ENCODE measurements at regions not wholly inside any gene's neighbourhood (a gene's known extent, or its start where the extent isn't known, plus 50 kb on each side); places are given as distances from the start of the nearest gene placed in this dataset.
"Not testable (repeated sequence)": the region's sequence is repeated elsewhere in the genome, so short reads cannot be mapped to it uniquely, and the experiment has no call there.

DNA sequence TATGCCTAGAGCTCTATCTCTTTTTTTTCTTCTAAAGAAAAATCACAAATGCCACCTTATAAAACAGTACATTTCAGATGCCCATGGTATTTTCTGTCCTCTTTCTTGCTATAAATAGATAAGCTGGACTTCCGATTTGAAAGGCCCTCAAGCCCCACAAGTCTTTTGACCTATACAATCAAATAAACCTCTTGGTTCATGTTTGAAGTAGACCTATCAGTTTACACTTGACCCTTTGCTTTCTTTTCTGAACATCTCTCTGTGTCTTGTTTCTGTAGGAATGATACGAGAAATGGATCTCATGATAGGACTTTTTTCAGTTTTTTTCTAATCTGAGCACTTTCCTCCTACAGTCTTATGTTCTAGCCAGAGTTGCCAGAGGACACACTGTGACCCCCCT is 327.2 kb downstream of the SOX9 start:
- DNase-seq (ENCODE audit: low read depth): no peak

GRCh38 chr17:72452286-72453173 is 331.7 kb downstream of the SOX9 start:
- no peak for DNase-seq (ENCODE audit: low read depth)

DNA sequence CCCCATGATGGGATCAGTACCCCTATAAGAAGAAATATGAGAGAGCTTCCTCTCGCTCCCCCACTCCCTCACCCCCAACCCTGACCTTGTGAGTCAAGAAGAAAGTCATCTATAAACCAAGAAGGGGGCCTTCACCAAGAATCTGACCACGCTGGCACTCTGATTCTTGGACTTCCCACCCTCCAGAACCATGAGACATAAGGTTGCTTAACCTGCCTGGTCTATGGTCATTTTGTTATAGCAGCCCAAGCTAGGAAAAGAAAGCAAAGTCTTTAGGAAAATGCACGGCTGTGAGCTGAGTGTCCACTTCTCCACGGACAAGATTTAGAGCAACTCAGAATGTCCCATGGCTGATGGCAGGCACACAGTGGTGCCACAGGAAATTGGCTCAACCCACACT is 333.5 kb downstream of the SOX9 start:
- DNase-seq (ENCODE audit: low read depth): no peak

DNA sequence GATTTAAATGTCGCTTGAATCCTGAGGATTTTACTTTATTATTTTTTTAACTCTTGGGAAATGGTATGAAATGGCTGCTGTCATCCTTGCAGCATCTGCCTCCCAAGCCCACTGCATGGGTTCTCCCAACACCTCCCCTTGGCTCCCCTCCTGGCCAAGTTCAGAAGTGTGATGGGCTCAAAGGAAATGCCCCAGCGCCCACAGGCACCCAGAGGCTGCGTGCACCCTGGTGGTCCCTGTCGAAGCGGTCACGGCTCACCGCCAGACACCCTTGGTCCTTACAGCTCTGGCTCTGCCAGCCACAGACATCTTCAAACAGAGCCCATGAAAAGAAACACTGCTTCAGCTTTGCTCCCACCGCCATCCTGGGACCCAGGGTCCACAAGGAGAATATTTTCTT is 334.7 kb downstream of the SOX9 start:
- DNase-seq (ENCODE audit: low read depth): no peak

DNA sequence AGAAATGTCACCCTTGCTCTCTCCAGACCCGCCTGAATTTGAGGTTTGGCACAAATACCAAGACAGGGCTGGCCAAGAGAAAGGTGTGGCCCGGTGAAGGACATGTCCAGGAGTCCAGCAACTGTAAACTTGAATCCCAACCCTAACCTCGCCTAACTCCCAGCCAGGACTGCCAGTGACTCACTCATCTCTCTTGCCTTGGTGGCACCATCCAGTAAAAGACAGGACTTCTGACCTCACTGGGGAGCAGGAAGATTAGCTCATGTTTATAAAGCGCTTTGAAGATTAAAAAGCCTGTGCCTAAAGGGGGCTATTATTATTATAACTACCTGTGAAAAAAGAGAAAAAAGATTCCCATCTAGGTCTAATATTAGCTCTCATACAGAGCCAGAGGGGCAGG is 335.3 kb downstream of the SOX9 start:
- DNase-seq (ENCODE audit: low read depth): no peak

DNA sequence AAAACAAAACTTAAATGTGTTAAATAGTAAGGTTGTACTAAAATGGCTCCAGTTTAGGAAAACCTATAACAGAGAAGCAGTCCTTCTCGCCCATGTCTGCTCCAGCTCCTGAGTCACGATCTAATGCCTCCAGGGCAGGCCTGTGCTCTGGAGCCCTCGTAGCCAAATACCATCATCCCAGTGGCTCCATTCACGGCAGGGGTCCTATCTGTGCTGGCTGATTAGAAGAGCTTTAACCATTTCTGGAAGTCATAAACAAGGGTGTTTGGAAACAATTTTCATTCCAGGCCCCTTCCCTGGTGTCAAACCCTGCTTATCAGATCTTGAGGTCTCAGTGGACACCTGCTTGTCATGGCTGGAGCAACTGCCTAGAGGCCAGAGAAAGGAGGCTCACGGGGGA is 336.9 kb downstream of the SOX9 start:
- no peak for DNase-seq (ENCODE audit: low read depth)

DNA sequence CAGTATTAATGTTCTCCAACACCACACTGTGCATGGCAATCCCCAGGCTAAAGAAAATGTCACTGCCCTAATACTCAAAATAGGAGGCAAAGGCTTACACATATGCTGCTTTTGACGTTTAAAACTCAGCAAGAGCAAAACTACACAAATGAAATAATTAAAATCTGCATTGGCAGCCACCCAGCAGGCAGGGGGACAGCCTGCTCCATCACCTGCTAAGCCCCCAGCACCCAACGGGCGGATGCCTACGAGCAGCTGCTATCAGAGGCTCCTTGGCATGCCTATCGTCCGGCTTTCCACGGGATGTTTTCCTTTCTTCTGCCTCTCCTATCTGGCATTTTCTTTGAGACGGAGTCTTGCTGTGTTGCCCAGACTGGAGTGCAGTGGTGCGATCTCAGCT is 337.5 kb downstream of the SOX9 start:
- DNase-seq (ENCODE audit: low read depth): no peak

GRCh38 chr17:72460711-72461110 is 339.9 kb downstream of the SOX9 start:
- no peak for DNase-seq (ENCODE audit: low read depth)

DNA sequence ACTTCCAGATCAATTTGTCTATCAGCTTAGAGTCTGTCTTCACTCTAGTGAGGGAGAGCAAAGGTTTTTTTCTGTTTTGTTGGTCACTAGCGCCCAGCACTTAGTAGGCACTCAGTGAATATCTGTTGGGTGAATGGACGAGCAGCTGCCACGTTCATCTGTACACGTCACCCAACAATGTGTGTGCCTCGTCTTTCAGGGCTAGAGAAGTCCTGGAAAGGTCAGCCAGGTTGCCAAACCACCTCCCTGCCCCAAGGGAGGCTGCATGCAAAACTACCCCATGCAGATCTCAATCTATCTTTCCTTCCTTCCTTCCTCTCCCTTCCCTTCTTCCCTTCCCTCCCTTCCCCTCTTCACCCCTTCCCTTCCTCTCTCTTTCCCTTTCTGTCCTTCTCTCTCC is 340.9 kb downstream of the SOX9 start:
- no peak for DNase-seq (ENCODE audit: low read depth)

- DNase-seq (ENCODE audit: low read depth): no peak
Observed at GRCh38 chr17:72462407-72462806, 341.6 kb downstream of the SOX9 start.

- DNase-seq (ENCODE audit: low read depth): no peak
Observed at GRCh38 chr17:72462814-72463213, 342.0 kb downstream of the SOX9 start.

GRCh38 chr17:72463287-72464102 is 342.7 kb downstream of the SOX9 start:
- DNase-seq (ENCODE audit: low read depth): no peak

GRCh38 chr17:72464221-72464620 is 343.4 kb downstream of the SOX9 start:
- not testable (repeated sequence) for DNase-seq (ENCODE audit: low read depth)

- no peak for DNase-seq (ENCODE audit: low read depth)
Observed at GRCh38 chr17:72465191-72466024, 344.6 kb downstream of the SOX9 start.

DNA sequence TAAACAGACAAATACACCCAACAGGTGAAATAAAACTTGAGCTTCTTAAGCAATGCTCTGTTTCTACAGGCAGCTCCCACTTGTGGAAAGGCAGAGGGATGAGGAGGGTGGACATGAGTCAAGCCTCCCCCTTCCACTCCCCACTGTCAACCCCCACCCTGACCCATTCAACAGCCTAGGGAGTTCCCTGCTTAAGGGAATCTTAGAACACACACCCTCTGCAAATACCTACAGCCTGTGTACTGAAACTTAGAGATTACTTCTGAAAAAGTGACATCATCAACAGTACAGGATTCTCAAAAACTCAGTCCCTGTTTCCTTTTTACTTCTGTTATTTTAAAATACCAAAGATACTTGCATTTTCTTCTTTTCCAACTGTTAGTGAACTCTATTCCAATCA is 345.4 kb downstream of the SOX9 start:
- DNase-seq (ENCODE audit: low read depth): no peak

GRCh38 chr17:72466606-72467005 is 345.8 kb downstream of the SOX9 start:
- no peak for DNase-seq (ENCODE audit: low read depth)

GRCh38 chr17:72467841-72468653 is 347.2 kb downstream of the SOX9 start:
- DNase-seq (ENCODE audit: low read depth): no peak

DNA sequence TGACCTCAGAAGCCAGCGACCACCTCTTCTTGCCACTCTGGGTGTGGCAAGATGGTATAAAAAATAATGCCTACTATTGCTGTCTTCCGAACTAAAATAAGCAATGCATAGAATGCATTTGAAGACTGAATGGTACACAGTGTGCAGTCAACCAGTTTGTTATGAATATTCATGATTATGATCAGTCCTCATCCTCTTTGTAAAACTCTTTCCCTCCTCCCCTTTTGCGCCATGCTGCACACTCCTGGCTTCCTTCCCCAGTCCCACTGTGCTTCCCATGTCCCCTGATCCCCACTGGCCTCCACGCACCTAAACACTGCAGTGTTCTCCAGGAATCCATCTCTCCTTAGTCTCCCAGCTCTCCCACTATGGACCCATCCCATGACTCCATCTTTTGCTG is 348.0 kb downstream of the SOX9 start:
- DNase-seq (ENCODE audit: low read depth): no peak

DNA sequence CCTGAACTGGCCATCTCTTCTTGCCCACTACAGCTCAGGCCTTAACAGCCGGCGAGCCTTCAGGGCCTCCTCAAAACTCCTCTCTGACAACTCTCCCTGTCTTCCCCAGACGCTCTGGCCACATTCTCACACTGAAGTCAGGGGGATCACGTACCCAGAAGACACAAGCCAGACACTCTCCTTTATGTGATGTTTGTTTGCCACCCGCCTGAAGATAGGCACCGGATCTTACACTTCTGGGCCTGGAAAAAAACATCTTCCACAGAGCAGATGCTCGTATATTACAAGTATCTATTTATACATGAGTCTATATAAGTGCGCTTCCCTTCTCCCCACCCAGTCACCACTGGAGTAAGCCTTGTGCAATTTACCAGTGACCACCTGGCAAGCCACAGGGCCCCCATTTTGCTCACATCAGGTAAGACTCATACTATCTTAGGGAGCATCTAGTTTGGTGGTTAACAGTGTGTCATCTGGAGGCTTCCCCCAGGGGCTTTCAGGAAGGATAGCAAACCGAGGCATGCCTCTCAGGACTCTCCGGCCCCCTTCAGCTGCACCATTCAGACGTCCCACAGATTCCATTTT is 349.4 kb downstream of the SOX9 start:
- DNase-seq (ENCODE audit: low read depth): no peak

- DNase-seq (ENCODE audit: low read depth): no peak
Observed at GRCh38 chr17:72470734-72471133, 349.9 kb downstream of the SOX9 start.

GRCh38 chr17:72471296-72471695 is 350.5 kb downstream of the SOX9 start:
- DNase-seq (ENCODE audit: low read depth): no peak

Measured in stimulated activated CD8-positive, alpha-beta memory T cell treated with anti-CD3 and anti-CD28 coated beads, Interleukin-12 subunit alpha, Interleukin-12 subunit beta, amount 100 ng/mL, for 4 hours (primary cell).